SU-DHL-6 (cell line): ENCODE measurements at regions not wholly inside any gene's neighbourhood (a gene's known extent, or its start where the extent isn't known, plus 50 kb on each side); places are given as distances from the start of the nearest gene placed in this dataset.

Experiments used
- H2AFZ ChIP-seq: fragments of 200-600 bp; sonication (generic); 2 replicates; pipeline ENCODE4 v1.6.1; 2014; ENCODE audit warnings: low read depth, mild to moderate bottlenecking, moderate library complexity, mixed read lengths, antibody characterized with exemption, low read length; ENCODE audit not compliant: severe bottlenecking
- H3F3A ChIP-seq: fragments of 200-600 bp; shearing (Covaris generic); 2 replicates; pipeline ENCODE4 v1.6.0; 2016; ENCODE audit warnings: antibody characterized with exemption, mild to moderate bottlenecking; ENCODE audit not compliant: insufficient read depth
- H3K27ac ChIP-seq: fragments of 200-600 bp; sonication (generic); 2 replicates; pipeline ENCODE4 v1.5.1; 2016; ENCODE audit warnings: low read depth, mild to moderate bottlenecking, low read length, moderate library complexity, mixed read lengths
- H3K27me3 ChIP-seq: fragments of 200-600 bp; sonication (generic), shearing (Covaris generic); 2 replicates; pipeline ENCODE4 v1.6.0; 2014; ENCODE audit warnings: mild to moderate bottlenecking, low read length
- H3K36me3 ChIP-seq: fragments of 200-600 bp; sonication (generic); 2 replicates; pipeline ENCODE4 v1.6.1; 2014; ENCODE audit warnings: mild to moderate bottlenecking, low read length, mixed read lengths
- H3K4me2 ChIP-seq: fragments of 300-600, 200-600 bp; shearing (Covaris generic), sonication (generic); 2 replicates; pipeline ENCODE4 v1.6.0; 2014; ENCODE audit warnings: low read length, low read depth, mild to moderate bottlenecking; ENCODE audit not compliant: poor library complexity, severe bottlenecking
- H3K4me3 ChIP-seq: fragments of 200-600 bp; sonication (generic); 2 replicates; pipeline ENCODE4 v1.5.1; 2014; ENCODE audit warnings: antibody characterized with exemption, low read length, mild to moderate bottlenecking, mixed read lengths; ENCODE audit not compliant: insufficient read depth, poor library complexity, severe bottlenecking
- H3K79me2 ChIP-seq: fragments of 200-600 bp; sonication (generic); 2 replicates; pipeline ENCODE4 v1.6.1; 2014; ENCODE audit warnings: mild to moderate bottlenecking, low read length, moderate library complexity; ENCODE audit not compliant: insufficient read depth
- H3K9ac ChIP-seq: fragments of 200-600 bp; sonication (generic); 2 replicates; pipeline ENCODE4 v1.7.0; 2014; ENCODE audit warnings: mild to moderate bottlenecking, low read length
- H3K9me2 ChIP-seq: fragments of 200-600 bp; sonication (generic); replicated peaks from 2 replicates; pipeline ENCODE4 v1.6.1; 2014; ENCODE audit warnings: low read length; ENCODE audit not compliant: insufficient read depth
- H3K9me3 ChIP-seq: fragments of 200-600 bp; sonication (generic); 2 replicates; pipeline ENCODE4 v1.6.1; 2014; ENCODE audit warnings: low read length, mixed read lengths; ENCODE audit not compliant: insufficient read depth
- H4K20me1 ChIP-seq: fragments of 200-600 bp; sonication (generic); 2 replicates; pipeline ENCODE4 v1.6.1; 2014; ENCODE audit warnings: low read depth, mild to moderate bottlenecking, antibody characterized with exemption, low read length, moderate library complexity, mixed read lengths
- EZH2phosphoT487 ChIP-seq: fragments of 200-600 bp; sonication (generic), shearing (Covaris generic); conservative IDR thresholded peaks from 2 replicates; pipeline ENCODE4 v1.6.1; 2018; ENCODE audit warnings: mild to moderate bottlenecking, antibody characterized with exemption, low read length, moderate library complexity, mixed read lengths
- TF ChIP-seq, protein P1 (sequence below): fragments of 200-600 bp; sonication (generic); IDR thresholded peaks from one replicate; pipeline ENCODE4 v1.5.1; 2017; ENCODE audit warnings: antibody characterized with exemption, mild to moderate bottlenecking, low read length, moderate library complexity; ENCODE audit not compliant: insufficient read depth, poor library complexity, severe bottlenecking

DNA sequence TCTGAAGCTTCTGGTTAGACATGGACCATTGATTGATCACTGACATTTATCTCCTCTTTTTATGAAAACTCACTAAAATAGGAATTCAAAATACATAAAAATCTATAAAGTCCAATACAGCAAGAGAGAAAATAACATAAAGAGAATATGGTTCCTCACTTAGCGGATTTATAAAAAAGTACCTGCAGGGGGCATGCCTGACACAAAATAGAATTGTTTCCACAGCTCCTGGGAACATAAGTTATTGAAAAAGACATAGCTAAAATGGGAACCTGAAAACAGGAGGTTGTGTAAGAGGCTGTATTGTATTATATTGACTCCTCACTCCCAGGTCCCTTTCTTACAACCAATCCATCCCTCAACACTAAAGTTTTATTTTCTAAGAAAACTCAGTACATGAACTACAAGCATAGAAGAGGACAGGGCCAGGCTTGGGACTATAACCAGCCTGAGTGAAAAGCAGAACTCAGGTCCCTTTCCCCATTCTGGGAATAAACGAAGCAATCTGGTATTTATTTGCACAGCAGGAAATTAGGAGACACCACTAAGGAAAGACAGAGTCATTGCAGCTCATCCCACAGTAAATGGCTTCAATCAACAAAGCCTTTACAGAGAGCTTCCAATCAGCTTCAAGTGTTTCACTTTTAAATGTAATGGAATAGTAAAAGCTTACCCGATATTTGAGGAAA, 121.1 kb upstream of the NDST4 start:
- Histone ChIP-seq H3K9me3 (no peaks in the 10 kb centered on the region), H3K9me2 (no peaks in the 10 kb centered on the region), H4K20me1 (no peaks in the 10 kb centered on the region), H3K9ac (no peak overlapping the region), H3K27ac (no peak overlapping the region), H3K4me2 (peak overlapping the region; percentile 51), H3K4me3 (no peak overlapping the region), H3F3A (no peaks in the 10 kb centered on the region), H3K27me3 (no peaks in the 10 kb centered on the region), H3K79me2 (no peaks in the 10 kb centered on the region), H3K36me3 (no peaks in the 10 kb centered on the region), H2AFZ (peak overlapping the region; percentile 83)
- TF ChIP-seq, protein P1, sequence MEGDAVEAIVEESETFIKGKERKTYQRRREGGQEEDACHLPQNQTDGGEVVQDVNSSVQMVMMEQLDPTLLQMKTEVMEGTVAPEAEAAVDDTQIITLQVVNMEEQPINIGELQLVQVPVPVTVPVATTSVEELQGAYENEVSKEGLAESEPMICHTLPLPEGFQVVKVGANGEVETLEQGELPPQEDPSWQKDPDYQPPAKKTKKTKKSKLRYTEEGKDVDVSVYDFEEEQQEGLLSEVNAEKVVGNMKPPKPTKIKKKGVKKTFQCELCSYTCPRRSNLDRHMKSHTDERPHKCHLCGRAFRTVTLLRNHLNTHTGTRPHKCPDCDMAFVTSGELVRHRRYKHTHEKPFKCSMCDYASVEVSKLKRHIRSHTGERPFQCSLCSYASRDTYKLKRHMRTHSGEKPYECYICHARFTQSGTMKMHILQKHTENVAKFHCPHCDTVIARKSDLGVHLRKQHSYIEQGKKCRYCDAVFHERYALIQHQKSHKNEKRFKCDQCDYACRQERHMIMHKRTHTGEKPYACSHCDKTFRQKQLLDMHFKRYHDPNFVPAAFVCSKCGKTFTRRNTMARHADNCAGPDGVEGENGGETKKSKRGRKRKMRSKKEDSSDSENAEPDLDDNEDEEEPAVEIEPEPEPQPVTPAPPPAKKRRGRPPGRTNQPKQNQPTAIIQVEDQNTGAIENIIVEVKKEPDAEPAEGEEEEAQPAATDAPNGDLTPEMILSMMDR = no peak
- no peak for TF ChIP-seq EZH2phosphoT487

- Histone ChIP-seq H3K27me3 (no peaks in the 10 kb centered on the region), H3K9me2 (no peaks in the 10 kb centered on the region), H3K4me2 (no peak overlapping the region), H4K20me1 (no peaks in the 10 kb centered on the region), H3K27ac (no peak overlapping the region), H3K79me2 (no peaks in the 10 kb centered on the region), H3K4me3 (no peak overlapping the region), H3F3A (no peaks in the 10 kb centered on the region), H3K36me3 (no peaks in the 10 kb centered on the region), H2AFZ (no peak overlapping the region), H3K9me3 (no peaks in the 10 kb centered on the region), H3K9ac (no peak overlapping the region)
- TF ChIP-seq, protein P1 = no peak
- no peak for TF ChIP-seq EZH2phosphoT487
Measured at GRCh38 chr4:115233600-115233999, 120.2 kb upstream of the NDST4 start.

DNA sequence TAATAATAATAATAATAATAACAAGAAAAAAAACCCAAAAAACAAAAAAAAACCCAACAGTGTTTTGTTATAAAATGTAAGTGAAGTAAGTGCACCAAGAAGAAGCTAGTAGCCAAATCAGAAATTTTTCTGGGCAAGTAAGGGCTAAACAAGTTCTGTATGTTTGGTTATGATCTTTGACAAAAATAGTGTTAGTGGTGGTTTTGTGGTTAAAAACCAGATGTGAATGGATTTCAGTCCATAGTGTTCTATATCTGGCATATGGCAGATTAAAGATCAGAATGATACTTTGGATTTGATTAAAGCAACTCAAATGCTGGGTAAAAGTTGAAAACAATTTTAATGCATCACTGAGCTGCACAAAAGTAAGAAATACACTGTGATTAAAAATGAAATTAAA, 116.5 kb upstream of the NDST4 start:
- Histone ChIP-seq H3K4me3 (no peak overlapping the region), H3K27me3 (no peaks in the 10 kb centered on the region), H3K4me2 (no peak overlapping the region), H3K36me3 (no peaks in the 10 kb centered on the region), H3K9me3 (no peaks in the 10 kb centered on the region), H4K20me1 (no peaks in the 10 kb centered on the region), H3F3A (no peaks in the 10 kb centered on the region), H3K27ac (no peak overlapping the region), H3K9me2 (no peaks in the 10 kb centered on the region), H2AFZ (no peak overlapping the region), H3K9ac (no peak overlapping the region), H3K79me2 (no peaks in the 10 kb centered on the region)
- no peak for TF ChIP-seq EZH2phosphoT487
- TF ChIP-seq, protein P1 = no peak
